ENCODE measurements at regions not wholly inside any gene's neighbourhood (a gene's known extent, or its start where the extent isn't known, plus 50 kb on each side); places are given as distances from the start of the nearest gene placed in this dataset.

DNA sequence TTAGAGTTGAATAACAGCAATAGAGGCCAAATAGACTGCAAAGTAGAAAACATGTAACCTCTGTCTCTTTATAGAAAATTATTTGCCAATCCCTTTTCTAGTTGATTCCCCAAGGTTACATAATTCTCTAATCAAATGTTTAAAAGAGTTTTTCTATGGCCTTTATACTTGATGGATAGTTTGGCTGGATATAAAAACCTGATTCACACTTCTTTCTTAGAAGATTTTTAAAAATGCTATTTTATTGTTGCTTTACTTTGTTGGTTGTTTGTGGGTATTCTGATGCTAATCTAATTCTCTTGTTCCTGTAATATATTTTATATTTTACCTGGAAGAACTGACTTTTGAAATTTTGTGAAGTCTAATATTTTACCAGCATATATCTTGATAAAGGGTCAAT, 331.1 kb upstream of the MTPN start:
- Histone ChIP-seq H3K4me3 (no peak overlapping the region), H3K27me3 (replicated peaks in 1 of 7) (no peaks in the 10 kb centered on the region), H3K36me3 (no peaks in the 10 kb centered on the region), H3K9me3 (peaks cover 0 to 37% (median 25%) of the 10 kb centered on the region in 8 donors), H3K4me1 (no peaks in the 10 kb centered on the region), H3K27ac (no peak overlapping the region)
- intact Hi-C loops (cut with DNase I; ENCODE audit: low total_unique reads), result no loop called here
- TF ChIP-seq POLR2AphosphoS5 (IDR thresholded peaks at IDR 0.05), result no peak
- TF ChIP-seq POLR2A (IDR thresholded peaks at IDR 0.05), result no peak
- TF ChIP-seq, protein P1, sequence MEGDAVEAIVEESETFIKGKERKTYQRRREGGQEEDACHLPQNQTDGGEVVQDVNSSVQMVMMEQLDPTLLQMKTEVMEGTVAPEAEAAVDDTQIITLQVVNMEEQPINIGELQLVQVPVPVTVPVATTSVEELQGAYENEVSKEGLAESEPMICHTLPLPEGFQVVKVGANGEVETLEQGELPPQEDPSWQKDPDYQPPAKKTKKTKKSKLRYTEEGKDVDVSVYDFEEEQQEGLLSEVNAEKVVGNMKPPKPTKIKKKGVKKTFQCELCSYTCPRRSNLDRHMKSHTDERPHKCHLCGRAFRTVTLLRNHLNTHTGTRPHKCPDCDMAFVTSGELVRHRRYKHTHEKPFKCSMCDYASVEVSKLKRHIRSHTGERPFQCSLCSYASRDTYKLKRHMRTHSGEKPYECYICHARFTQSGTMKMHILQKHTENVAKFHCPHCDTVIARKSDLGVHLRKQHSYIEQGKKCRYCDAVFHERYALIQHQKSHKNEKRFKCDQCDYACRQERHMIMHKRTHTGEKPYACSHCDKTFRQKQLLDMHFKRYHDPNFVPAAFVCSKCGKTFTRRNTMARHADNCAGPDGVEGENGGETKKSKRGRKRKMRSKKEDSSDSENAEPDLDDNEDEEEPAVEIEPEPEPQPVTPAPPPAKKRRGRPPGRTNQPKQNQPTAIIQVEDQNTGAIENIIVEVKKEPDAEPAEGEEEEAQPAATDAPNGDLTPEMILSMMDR (IDR thresholded peaks at IDR 0.05 in 8 of 11, conservative IDR thresholded peaks at IDR 0.05 in 3 of 11), result no peak
- DNase-seq, result no peak

DNA sequence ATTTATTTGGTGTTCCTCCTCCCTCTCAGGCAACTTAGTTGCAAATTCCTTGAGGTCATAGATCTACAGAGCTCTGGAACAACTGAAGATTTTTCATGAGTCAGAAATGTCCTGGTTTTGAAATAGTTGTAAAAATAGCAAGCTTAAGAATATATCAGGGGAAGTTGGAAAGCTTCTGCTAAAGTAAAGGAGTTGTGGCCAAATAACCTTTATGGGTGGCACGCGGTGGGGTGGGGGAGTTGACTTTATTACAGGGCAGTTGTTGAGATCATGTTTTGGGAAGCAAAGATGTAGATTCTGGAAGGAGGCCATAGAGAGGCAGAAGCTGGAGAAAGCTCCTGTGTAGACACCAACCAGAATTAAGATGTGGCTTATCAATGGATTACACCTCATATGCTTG, 326.0 kb upstream of the MTPN start:
- peaks cover 0 to 31% (median 14%) of the 10 kb centered on the region in 8 donors for H3K9me3 ChIP-seq
- WGBS, 5 donors, result 88 to 100% (median 93%) methylated on average over 2 of the region's 2 CpGs
- H3K4me1 ChIP-seq, result no peaks in the 10 kb centered on the region
- DNase-seq, result no peak
- TF ChIP-seq, protein P1 (IDR thresholded peaks at IDR 0.05 in 8 of 11, conservative IDR thresholded peaks at IDR 0.05 in 3 of 11), result no peak
- TF ChIP-seq POLR2A (IDR thresholded peaks at IDR 0.05) (no peak), POLR2AphosphoS5 (IDR thresholded peaks at IDR 0.05) (no peak)
- no peak overlapping the region for H3K27ac ChIP-seq
- H3K36me3 ChIP-seq, result no peaks in the 10 kb centered on the region
- no peak overlapping the region for H3K4me3 ChIP-seq
- intact Hi-C loops (cut with DNase I; ENCODE audit: low total_unique reads), result no loop called here
- H3K27me3 ChIP-seq (replicated peaks in 1 of 7), result no peaks in the 10 kb centered on the region

DNA sequence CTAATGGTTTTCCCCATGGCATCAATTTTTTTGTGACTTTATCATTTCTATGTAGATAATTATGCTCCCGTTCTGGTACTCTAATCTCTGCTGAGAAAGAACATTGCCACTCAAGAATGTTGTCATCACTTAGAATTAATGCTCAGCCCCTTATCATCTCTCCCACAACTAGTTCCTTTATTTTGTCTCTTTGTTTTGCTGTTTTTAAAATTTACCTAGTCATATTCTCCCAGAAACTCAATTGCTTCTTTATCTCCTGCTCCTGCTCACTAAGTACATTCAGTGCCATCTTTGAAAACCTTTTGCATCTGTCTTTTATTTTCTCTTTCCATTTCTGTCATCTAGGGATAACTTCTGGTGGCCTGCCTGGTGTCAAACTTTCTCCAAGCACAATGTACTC, 324.9 kb upstream of the MTPN start:
- TF ChIP-seq, protein P1 (IDR thresholded peaks at IDR 0.05 in 8 of 11, conservative IDR thresholded peaks at IDR 0.05 in 3 of 11), result no peak
- TF ChIP-seq POLR2A (IDR thresholded peaks at IDR 0.05) (no peak), POLR2AphosphoS5 (IDR thresholded peaks at IDR 0.05) (no peak)
- H3K4me1 ChIP-seq, result no peaks in the 10 kb centered on the region
- no peak for DNase-seq
- no peak overlapping the region for H3K4me3 ChIP-seq
- peaks cover 0 to 19% (median 5%) of the 10 kb centered on the region in 8 donors for H3K9me3 ChIP-seq
- intact Hi-C loops (cut with DNase I; ENCODE audit: low total_unique reads), result no loop called here
- H3K27ac ChIP-seq, result no peak overlapping the region
- H3K27me3 ChIP-seq (replicated peaks in 1 of 7), result no peaks in the 10 kb centered on the region
- H3K36me3 ChIP-seq, result no peaks in the 10 kb centered on the region
- WGBS, 5 donors, result 76 to 90% (median 83%) methylated on average over 1 of the region's 1 CpG

DNA sequence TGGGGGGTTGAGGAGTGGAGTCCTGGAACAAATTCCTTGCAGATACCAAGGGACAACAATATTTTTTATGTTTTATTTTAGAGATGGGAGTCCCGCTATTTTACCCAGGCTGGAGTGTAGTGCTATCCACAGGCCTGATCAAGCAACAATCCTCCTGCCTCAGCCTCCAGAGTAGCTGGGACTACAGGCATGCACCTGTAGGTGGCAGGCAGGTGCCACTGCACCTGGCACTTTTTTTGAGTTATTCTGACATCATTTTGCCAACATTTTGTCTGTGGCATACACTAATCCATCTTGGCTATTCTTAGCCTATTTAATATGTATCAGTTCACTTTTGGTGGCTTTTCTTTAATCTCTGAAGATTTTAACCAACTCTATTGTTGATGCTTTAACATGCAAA, 317.8 kb upstream of the MTPN start:
- intact Hi-C loops (cut with DNase I; ENCODE audit: low total_unique reads), result no loop called here
- no peak for DNase-seq
- Histone ChIP-seq H3K9me3 (peaks cover 0 to 16% (median 0%) of the 10 kb centered on the region in 8 donors), H3K4me1 (no peaks in the 10 kb centered on the region), H3K36me3 (no peaks in the 10 kb centered on the region), H3K27ac (no peak overlapping the region), H3K4me3 (no peak overlapping the region), H3K27me3 (replicated peaks in 1 of 7) (no peaks in the 10 kb centered on the region)
- 86 to 100% (median 90%) methylated on average over 1 of the region's 1 CpG for WGBS, 5 donors
- no peak for TF ChIP-seq POLR2AphosphoS5 (IDR thresholded peaks at IDR 0.05)
- TF ChIP-seq, protein P1 (IDR thresholded peaks at IDR 0.05 in 8 of 11, conservative IDR thresholded peaks at IDR 0.05 in 3 of 11), result no peak
- no peak for TF ChIP-seq POLR2A (IDR thresholded peaks at IDR 0.05)
